D721Med (cell line): ENCODE measurements at regions not wholly inside any gene's neighbourhood (a gene's known extent, or its start where the extent isn't known, plus 50 kb on each side); places are given as distances from the start of the nearest gene placed in this dataset.

ENCODE experiments used
- DNase-seq: peaks from one replicate; pipeline ENCODE4 v3.0.0; 2011; ENCODE audit warnings: low spot score; ENCODE audit not compliant: insufficient read length
- FAIRE-seq: peaks from 2 replicates; lab custom pipeline; 2011; peaks lifted over from hg19 to GRCh38; lab: Jason Lieb, UNC
- CTCF ChIP-seq: IDR thresholded peaks from 2 replicates; pipeline ENCODE4 v1.5.1; 2012; ENCODE audit warnings: mild to moderate bottlenecking, control low read depth; ENCODE audit not compliant: insufficient read depth; ENCODE audit errors: missing control alignments

- no peak for DNase-seq
- FAIRE-seq: no peak
- TF ChIP-seq CTCF: no peak
Observed at GRCh38 chr15:38195191-38195901, 57.3 kb upstream of the SPRED1 start.

GRCh38 chr15:38196076-38196475 lies 56.6 kb upstream of the SPRED1 start:
- DNase-seq: no peak
- no peak for TF ChIP-seq CTCF
- FAIRE-seq: no peak

GRCh38 chr15:38197553-38197952 lies 55.1 kb upstream of the SPRED1 start:
- no peak for TF ChIP-seq CTCF
- FAIRE-seq: no peak
- DNase-seq: no peak

GRCh38 chr15:38201714-38202113 lies 50.9 kb upstream of the SPRED1 start:
- DNase-seq (no peak), FAIRE-seq (no peak)
- TF ChIP-seq CTCF: no peak

GRCh38 chr15:38202361-38202760 lies 50.3 kb upstream of the SPRED1 start:
- DNase-seq (no peak), FAIRE-seq (no peak)
- TF ChIP-seq CTCF: no peak
